ENCODE measurements at regions not wholly inside any gene's neighbourhood (a gene's known extent, or its start where the extent isn't known, plus 50 kb on each side); places are given as distances from the start of the nearest gene placed in this dataset.

GRCh38 chr12:68387338-68387737 is 55.2 kb upstream of the MDM1 start:
- TF ChIP-seq, protein P1, sequence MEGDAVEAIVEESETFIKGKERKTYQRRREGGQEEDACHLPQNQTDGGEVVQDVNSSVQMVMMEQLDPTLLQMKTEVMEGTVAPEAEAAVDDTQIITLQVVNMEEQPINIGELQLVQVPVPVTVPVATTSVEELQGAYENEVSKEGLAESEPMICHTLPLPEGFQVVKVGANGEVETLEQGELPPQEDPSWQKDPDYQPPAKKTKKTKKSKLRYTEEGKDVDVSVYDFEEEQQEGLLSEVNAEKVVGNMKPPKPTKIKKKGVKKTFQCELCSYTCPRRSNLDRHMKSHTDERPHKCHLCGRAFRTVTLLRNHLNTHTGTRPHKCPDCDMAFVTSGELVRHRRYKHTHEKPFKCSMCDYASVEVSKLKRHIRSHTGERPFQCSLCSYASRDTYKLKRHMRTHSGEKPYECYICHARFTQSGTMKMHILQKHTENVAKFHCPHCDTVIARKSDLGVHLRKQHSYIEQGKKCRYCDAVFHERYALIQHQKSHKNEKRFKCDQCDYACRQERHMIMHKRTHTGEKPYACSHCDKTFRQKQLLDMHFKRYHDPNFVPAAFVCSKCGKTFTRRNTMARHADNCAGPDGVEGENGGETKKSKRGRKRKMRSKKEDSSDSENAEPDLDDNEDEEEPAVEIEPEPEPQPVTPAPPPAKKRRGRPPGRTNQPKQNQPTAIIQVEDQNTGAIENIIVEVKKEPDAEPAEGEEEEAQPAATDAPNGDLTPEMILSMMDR (IDR thresholded peaks at IDR 0.05): no peak
- H3K4me1 Mint-ChIP-seq (ENCODE audit: low read depth): no peaks in the 10 kb centered on the region
- peaks cover 3% of the 10 kb centered on the region for H3K36me3 Mint-ChIP-seq (ENCODE audit: low read depth)
- peaks cover 10% of the 10 kb centered on the region for H3K9me3 Mint-ChIP-seq (ENCODE audit: low read depth)
- no peak for DNase-seq (ENCODE audit: low spot score)
- H3K27me3 Mint-ChIP-seq (ENCODE audit: low read depth): peaks cover 9% of the 10 kb centered on the region
- no peak overlapping the region for H3K27ac Mint-ChIP-seq (ENCODE audit: unreplicated experiment)
- H3K4me3 Mint-ChIP-seq (ENCODE audit: unreplicated experiment): no peak overlapping the region

GRCh38 chr12:68389305-68389704 is 57.1 kb upstream of the MDM1 start:
- H3K4me1 Mint-ChIP-seq (ENCODE audit: low read depth): no peaks in the 10 kb centered on the region
- no peak overlapping the region for H3K4me3 Mint-ChIP-seq (ENCODE audit: unreplicated experiment)
- DNase-seq (ENCODE audit: low spot score): no peak
- H3K36me3 Mint-ChIP-seq (ENCODE audit: low read depth): peaks cover 3% of the 10 kb centered on the region
- TF ChIP-seq, protein P1 (IDR thresholded peaks at IDR 0.05): no peak
- peaks cover 9% of the 10 kb centered on the region for H3K27me3 Mint-ChIP-seq (ENCODE audit: low read depth)
- H3K9me3 Mint-ChIP-seq (ENCODE audit: low read depth): peaks cover 10% of the 10 kb centered on the region
- no peak overlapping the region for H3K27ac Mint-ChIP-seq (ENCODE audit: unreplicated experiment)

- Mint-ChIP-seq H3K9me3 (ENCODE audit: low read depth) (peaks cover 10% of the 10 kb centered on the region), H3K4me3 (ENCODE audit: unreplicated experiment) (no peak overlapping the region), H3K27ac (ENCODE audit: unreplicated experiment) (no peak overlapping the region), H3K4me1 (ENCODE audit: low read depth) (no peaks in the 10 kb centered on the region), H3K36me3 (ENCODE audit: low read depth) (peaks cover 3% of the 10 kb centered on the region), H3K27me3 (ENCODE audit: low read depth) (no peaks in the 10 kb centered on the region)
- DNase-seq (ENCODE audit: low spot score): no peak
- TF ChIP-seq, protein P1 (IDR thresholded peaks at IDR 0.05): no peak
Measured at GRCh38 chr12:68391937-68392336, 59.8 kb upstream of the MDM1 start.

GRCh38 chr12:68392376-68392775 is 60.2 kb upstream of the MDM1 start:
- H3K36me3 Mint-ChIP-seq (ENCODE audit: low read depth): peaks cover 3% of the 10 kb centered on the region
- TF ChIP-seq, protein P1 (IDR thresholded peaks at IDR 0.05): no peak
- no peak for DNase-seq (ENCODE audit: low spot score)
- H3K27me3 Mint-ChIP-seq (ENCODE audit: low read depth): no peaks in the 10 kb centered on the region
- H3K27ac Mint-ChIP-seq (ENCODE audit: unreplicated experiment): no peak overlapping the region
- no peaks in the 10 kb centered on the region for H3K4me1 Mint-ChIP-seq (ENCODE audit: low read depth)
- peaks cover 10% of the 10 kb centered on the region for H3K9me3 Mint-ChIP-seq (ENCODE audit: low read depth)
- H3K4me3 Mint-ChIP-seq (ENCODE audit: unreplicated experiment): no peak overlapping the region

DNA sequence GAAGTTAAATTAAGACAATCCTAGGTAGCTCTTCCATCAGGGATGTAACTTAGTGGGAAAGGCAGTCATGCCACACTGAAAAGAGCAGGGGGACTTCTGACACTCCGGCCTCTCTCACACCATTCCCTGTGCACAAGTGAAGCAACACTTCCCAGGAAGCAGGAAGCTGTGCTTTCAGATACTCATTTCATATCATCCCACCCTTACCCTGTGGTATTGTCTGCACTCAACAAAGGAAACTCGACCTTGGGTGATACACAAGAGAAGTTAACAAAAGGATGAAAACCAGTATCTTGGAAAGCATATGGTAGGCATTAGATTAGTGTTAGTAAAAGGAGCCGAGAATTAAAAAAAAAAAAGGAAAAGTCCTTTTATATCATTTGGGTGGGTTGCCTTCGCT is 61.3 kb upstream of the MDM1 start:
- Mint-ChIP-seq H3K4me3 (ENCODE audit: unreplicated experiment) (no peak overlapping the region), H3K36me3 (ENCODE audit: low read depth) (peaks cover 3% of the 10 kb centered on the region), H3K27me3 (ENCODE audit: low read depth) (no peaks in the 10 kb centered on the region), H3K9me3 (ENCODE audit: low read depth) (peaks cover 10% of the 10 kb centered on the region), H3K4me1 (ENCODE audit: low read depth) (no peaks in the 10 kb centered on the region), H3K27ac (ENCODE audit: unreplicated experiment) (no peak overlapping the region)
- DNase-seq (ENCODE audit: low spot score): no peak
- TF ChIP-seq, protein P1 (IDR thresholded peaks at IDR 0.05): no peak

Measured in chondrocyte (in vitro differentiated cells).